Duodenal mucosa (tissue), 2 donors: ENCODE measurements at regions not wholly inside any gene's neighbourhood (a gene's known extent, or its start where the extent isn't known, plus 50 kb on each side); places are given as distances from the start of the nearest gene placed in this dataset.
"Not testable (repeated sequence)": the region's sequence is repeated elsewhere in the genome, so short reads cannot be mapped to it uniquely, and the experiment has no call there.

Experiments used
- H3K27ac ChIP-seq: one replicate; pipeline ENCODE4 v1.7.0; 2013; ENCODE audit warnings: low read depth, low read length
- H3K27me3 ChIP-seq, 2 donors: one replicate each; pipeline ENCODE4 v1.7.0; 2013; ENCODE audit warnings: low read length in 2 of 2, control low read depth in 1 of 2; ENCODE audit not compliant: insufficient read depth in 2 of 2, control insufficient read depth in 1 of 2
- H3K36me3 ChIP-seq, 2 donors: one replicate each; pipeline ENCODE4 v1.7.0; 2013; ENCODE audit warnings: low read length in 2 of 2, control low read depth in 1 of 2; ENCODE audit not compliant: insufficient read depth in 2 of 2, control insufficient read depth in 1 of 2
- H3K4me1 ChIP-seq, 2 donors: one replicate each; pipeline ENCODE4 v1.7.0; 2013; ENCODE audit warnings: low read length in 2 of 2, control low read depth in 1 of 2; ENCODE audit not compliant: insufficient read depth in 2 of 2, control insufficient read depth in 1 of 2
- H3K4me3 ChIP-seq, 2 donors: one replicate each; pipeline ENCODE4 v1.7.0; 2013; ENCODE audit warnings: low read length in 2 of 2, low read depth in 1 of 2
- H3K9ac ChIP-seq, 2 donors: one replicate each; pipeline ENCODE4 v1.7.0; 2013; ENCODE audit warnings: low read length in 2 of 2, low read depth in 1 of 2
- H3K9me3 ChIP-seq, 2 donors: one replicate each; pipeline ENCODE4 v1.7.0; 2013; ENCODE audit warnings: low read length in 2 of 2, control low read depth in 1 of 2; ENCODE audit not compliant: control insufficient read depth in 1 of 2

- not testable (repeated sequence) for H3K36me3 ChIP-seq, H3K4me1 ChIP-seq, H3K27me3 ChIP-seq, H3K27ac ChIP-seq, H3K4me3 ChIP-seq, H3K9ac ChIP-seq, H3K9me3 ChIP-seq
Measured at GRCh38 chr12:131659976-131660375, 50.9 kb upstream of the SFSWAP start.

- H3K27me3 ChIP-seq, H3K9me3 ChIP-seq, H3K36me3 ChIP-seq, H3K27ac ChIP-seq, H3K9ac ChIP-seq, H3K4me3 ChIP-seq, H3K4me1 ChIP-seq: not testable (repeated sequence)
Measured at GRCh38 chr12:131660401-131660800, 50.5 kb upstream of the SFSWAP start.
